ENCODE measurements at regions not wholly inside any gene's neighbourhood (a gene's known extent, or its start where the extent isn't known, plus 50 kb on each side); places are given as distances from the start of the nearest gene placed in this dataset.

DNA sequence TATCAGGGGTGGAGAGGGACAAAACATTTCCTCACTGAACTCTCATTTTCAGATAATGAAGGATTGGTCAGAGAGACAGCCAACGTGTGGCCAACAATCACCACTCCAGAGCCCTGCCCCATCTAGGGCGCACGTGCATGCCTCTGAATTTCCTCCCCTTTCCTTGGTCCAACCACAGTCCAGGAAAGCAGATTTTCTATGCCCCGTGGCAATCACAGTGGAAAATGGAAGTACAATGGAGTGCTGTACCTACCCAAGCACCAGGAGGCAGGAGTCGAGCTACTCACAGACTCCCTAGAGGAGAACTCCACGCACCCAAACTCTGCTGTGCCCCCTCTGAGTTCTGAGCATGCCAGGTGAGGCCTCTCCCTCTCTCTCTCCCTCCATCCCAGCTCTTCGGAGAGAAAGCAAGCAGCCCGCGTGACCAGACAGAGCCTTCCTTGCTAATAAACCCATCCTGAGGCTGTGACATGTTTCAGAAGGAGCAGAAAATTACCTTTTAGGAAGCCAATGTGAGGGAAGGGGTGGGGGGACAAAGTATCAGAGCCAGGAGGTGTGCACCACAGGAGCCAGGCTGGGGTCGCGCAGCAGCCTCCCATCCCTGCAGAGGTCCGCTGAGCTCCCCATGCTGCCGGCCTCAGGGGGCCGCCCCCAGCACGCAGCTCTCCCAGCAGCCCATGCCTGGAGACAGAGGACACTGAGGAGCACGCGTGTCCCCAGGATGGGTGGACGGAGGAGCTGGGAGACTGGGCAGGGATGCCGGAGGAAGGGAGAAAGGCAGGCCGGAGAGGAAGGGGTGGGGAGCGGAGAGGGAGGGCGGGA, 73.4 kb downstream of the PITPNM2 start:
- Histone ChIP-seq H2BK15ac (ENCODE audit: low read depth, low read length) (no peak overlapping the region), H3K4me2 (ENCODE audit: insufficient read depth, insufficient read length, low read length) (no peak overlapping the region), H3K9ac (ENCODE audit: extremely low read depth, insufficient read length, low read length) (no peak overlapping the region), H3K27me3 (ENCODE audit: insufficient read depth, low read length) (no peaks in the 10 kb centered on the region), H2BK20ac (ENCODE audit: low read depth, low read length, poor library complexity, severe bottlenecking) (no peak overlapping the region), H4K8ac (replicated peaks; ENCODE audit: insufficient read length, low read depth, low read length) (no peak overlapping the region), H2AFZ (ENCODE audit: low read length) (no peak overlapping the region), H3K56ac (ENCODE audit: insufficient read length, low read depth, low read length) (no peak overlapping the region), H2BK5ac (ENCODE audit: insufficient read length, low read length) (no peak overlapping the region), H2BK120ac (ENCODE audit: low read depth, low read length, poor library complexity, severe bottlenecking) (no peak overlapping the region), H3K4ac (ENCODE audit: low read depth, low read length) (no peak overlapping the region), H3K9me3 (ENCODE audit: control insufficient read depth, low read depth, low read length) (no peaks in the 10 kb centered on the region), H4K91ac (ENCODE audit: insufficient read length, low read depth, low read length) (no peak overlapping the region), H3K27ac (ENCODE audit: insufficient read length, low read depth, low read length) (no peak overlapping the region), H3K79me2 (ENCODE audit: insufficient read depth, low read length) (no peaks in the 10 kb centered on the region), H3K23ac (ENCODE audit: insufficient read length, low read depth, low read length) (no peak overlapping the region), H3K18ac (ENCODE audit: insufficient read length, low read depth, low read length) (no peak overlapping the region), H3K4me1 (ENCODE audit: insufficient read depth, low read length) (no peaks in the 10 kb centered on the region), H4K5ac (ENCODE audit: insufficient read length, low read depth, low read length) (no peak overlapping the region), H3T11ph (ENCODE audit: low read length) (no peak overlapping the region), H2BK12ac (ENCODE audit: insufficient read length, low read depth, low read length) (no peak overlapping the region), H4K20me1 (ENCODE audit: control insufficient read depth, insufficient read depth, insufficient read length) (peaks cover 3% of the 10 kb centered on the region), H3K79me1 (ENCODE audit: insufficient read depth, low read depth, low read length, poor library complexity, severe bottlenecking) (no peaks in the 10 kb centered on the region), H2AK5ac (ENCODE audit: insufficient read length, low read length) (no peak overlapping the region), H3K23me2 (ENCODE audit: insufficient read length, low read depth, low read length, poor library complexity, severe bottlenecking) (no peaks in the 10 kb centered on the region), H3K14ac (ENCODE audit: insufficient read depth, low read length) (no peak overlapping the region; the same call in 1 of the 2 replicates)
- Mint-ChIP-seq H3K4me3 (no peak overlapping the region), H3K27me3 (ENCODE audit: low read depth) (peaks cover 32% of the 10 kb centered on the region), H3K9me3 (no peaks in the 10 kb centered on the region), H3K4me1 (peaks cover 13 to 20% of the 10 kb centered on the region in 2 experiments), H3K36me3 (ENCODE audit: insufficient read depth in 1 of 3, low read depth in 3 of 3) (no peaks in the 10 kb centered on the region), H3K27ac (no peak overlapping the region)
- TF ChIP-seq, protein P1, sequence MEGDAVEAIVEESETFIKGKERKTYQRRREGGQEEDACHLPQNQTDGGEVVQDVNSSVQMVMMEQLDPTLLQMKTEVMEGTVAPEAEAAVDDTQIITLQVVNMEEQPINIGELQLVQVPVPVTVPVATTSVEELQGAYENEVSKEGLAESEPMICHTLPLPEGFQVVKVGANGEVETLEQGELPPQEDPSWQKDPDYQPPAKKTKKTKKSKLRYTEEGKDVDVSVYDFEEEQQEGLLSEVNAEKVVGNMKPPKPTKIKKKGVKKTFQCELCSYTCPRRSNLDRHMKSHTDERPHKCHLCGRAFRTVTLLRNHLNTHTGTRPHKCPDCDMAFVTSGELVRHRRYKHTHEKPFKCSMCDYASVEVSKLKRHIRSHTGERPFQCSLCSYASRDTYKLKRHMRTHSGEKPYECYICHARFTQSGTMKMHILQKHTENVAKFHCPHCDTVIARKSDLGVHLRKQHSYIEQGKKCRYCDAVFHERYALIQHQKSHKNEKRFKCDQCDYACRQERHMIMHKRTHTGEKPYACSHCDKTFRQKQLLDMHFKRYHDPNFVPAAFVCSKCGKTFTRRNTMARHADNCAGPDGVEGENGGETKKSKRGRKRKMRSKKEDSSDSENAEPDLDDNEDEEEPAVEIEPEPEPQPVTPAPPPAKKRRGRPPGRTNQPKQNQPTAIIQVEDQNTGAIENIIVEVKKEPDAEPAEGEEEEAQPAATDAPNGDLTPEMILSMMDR (conservative IDR thresholded peaks at IDR 0.05) = no peak
- DNase-seq = no peak
- no CpG with 5 or more reads among the region's 22 CpGs for WGBS (ENCODE audit: extremely low coverage, insufficient read length, low lambda C conversion rate)
